Fibroblast of skin of left biceps (primary cell): ENCODE measurements at regions not wholly inside any gene's neighbourhood (a gene's known extent, or its start where the extent isn't known, plus 50 kb on each side); places are given as distances from the start of the nearest gene placed in this dataset.
A peak's percentile ranks its signal among the peaks of the same experiment; 100 is the strongest.
"Not testable (repeated sequence)": the region's sequence is repeated elsewhere in the genome, so short reads cannot be mapped to it uniquely, and the experiment has no call there.

ENCODE experiments used
- DNase-seq, 2 experiments: peaks; one replicate each; pipeline ENCODE4 v3.0.0-alpha.2; 2013; ENCODE audit warnings: low read depth in 2 of 2

GRCh38 chr9:97773091-97773490 lies 76.0 kb upstream of the XPA start:
- DNase-seq, result no peak

DNA sequence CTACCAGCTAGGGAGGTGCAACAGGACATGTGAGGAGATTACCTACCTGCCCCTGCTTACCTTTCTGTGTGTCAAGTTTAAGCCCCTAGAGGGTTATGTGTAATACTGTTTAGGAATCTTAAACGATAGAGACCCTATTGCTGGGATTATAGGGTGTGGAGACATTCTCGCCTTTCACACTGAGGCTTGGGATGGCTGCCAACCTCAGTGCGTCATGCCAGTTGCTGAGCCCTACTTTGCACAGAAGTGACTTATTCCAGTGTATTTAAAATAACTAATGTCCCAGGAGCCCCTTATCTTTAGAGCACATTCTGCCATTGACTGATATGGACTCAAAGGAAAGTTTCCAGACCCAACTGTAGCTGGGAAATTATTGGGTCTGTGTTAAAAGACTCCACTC lies 76.6 kb upstream of the XPA start:
- DNase-seq, result peak in 1 of 2 experiments; percentile 3

DNA sequence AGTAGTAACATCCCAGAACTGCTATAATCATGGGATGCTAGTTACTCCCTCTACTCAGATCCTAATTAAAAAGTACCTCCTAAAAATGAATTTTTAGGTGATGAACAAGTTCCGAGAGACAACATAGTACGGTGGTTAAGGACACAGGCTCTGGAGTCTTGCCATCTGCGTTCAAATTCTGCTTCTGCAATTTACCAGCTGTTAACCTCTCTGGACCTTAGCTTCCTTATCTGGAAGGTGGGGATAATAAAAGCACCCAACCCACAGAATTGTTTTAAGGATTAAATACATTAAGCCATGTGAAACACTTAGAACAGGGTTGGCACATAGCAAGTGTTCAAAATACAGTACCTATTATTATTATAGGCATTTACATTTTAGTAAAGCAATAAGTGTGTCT lies 77.5 kb upstream of the XPA start:
- no peak for DNase-seq

DNA sequence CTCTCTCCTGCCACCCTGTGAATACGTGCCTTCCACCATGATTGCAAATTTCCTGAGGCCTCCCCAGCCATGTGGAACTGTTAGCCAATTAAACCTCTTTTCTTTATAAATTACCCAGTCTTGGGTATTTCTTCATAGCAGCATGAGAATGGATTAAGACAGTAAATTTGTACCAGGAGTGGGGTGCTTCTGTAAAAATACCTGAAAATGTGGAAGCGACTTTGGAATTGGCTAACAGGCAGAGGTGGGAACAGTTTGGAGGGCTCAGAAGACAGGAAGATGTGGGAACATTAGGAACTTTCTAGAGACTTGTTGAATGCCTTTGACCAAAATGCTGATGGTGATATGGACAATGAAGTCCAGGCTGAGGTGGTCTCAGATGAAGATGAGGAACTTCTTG lies 74.3 kb upstream of the FOXE1 start:
- not testable (repeated sequence) for DNase-seq

- DNase-seq, result no peak
Measured at GRCh38 chr9:97779608-97780007, 73.4 kb upstream of the FOXE1 start.

DNA sequence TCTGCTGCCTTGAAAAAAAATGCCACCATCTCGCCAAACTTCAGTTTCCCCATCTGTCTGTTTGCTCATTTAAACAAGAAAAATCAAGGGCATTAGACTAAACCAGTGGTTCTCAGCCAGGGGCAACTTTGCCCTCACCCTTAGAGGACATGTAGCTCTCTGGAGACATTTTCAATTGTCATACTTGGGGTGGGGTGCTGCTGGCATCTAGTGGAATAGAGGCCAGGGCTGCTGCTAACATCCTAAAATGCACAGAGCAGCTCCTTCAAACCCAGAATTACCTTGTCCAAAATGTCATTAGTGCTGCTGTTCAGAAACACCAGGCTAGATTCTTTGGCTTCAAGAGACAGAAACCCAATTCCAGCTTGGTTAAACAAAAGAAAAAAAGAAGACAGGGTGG lies 71.1 kb upstream of the FOXE1 start:
- no peak for DNase-seq

DNA sequence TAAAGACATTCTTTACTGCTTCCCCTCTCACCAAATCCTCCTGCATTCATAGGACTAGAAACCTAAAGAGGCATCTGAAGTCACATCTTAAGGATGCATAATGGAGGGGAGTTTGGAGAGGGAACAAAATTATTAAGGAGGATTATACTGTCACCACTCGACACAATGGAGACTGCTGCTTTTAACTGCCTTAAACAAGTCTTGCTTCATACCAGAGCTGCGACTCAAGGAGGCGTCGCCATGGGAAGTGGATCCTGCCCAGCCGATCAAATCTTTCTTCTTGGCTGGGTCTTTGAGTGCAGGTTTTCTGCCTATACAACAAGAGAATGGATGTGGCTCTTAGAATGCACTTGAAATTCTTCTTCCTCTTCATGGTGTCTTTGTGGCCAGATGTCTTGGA lies 66.7 kb upstream of the FOXE1 start:
- DNase-seq, result no peak

DNA sequence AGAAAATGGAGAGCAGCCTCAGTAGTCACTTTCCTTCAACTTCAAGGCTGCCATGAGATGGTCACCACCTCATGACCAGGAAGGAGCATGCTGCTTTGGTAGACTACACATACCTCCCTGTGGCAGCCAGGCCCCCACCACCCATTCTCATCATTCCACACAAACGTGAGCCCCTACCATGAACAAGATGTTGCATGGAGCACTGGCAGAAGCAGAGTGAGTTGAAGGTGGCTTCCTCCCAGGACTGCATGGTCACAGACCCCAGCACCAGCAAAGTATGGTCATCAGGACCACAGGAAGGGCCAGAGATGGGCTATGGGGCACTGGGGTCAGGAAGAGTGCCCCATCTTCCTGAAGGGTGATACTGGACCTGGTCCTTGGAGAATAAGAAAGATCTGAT lies 65.5 kb upstream of the FOXE1 start:
- DNase-seq, result no peak

DNA sequence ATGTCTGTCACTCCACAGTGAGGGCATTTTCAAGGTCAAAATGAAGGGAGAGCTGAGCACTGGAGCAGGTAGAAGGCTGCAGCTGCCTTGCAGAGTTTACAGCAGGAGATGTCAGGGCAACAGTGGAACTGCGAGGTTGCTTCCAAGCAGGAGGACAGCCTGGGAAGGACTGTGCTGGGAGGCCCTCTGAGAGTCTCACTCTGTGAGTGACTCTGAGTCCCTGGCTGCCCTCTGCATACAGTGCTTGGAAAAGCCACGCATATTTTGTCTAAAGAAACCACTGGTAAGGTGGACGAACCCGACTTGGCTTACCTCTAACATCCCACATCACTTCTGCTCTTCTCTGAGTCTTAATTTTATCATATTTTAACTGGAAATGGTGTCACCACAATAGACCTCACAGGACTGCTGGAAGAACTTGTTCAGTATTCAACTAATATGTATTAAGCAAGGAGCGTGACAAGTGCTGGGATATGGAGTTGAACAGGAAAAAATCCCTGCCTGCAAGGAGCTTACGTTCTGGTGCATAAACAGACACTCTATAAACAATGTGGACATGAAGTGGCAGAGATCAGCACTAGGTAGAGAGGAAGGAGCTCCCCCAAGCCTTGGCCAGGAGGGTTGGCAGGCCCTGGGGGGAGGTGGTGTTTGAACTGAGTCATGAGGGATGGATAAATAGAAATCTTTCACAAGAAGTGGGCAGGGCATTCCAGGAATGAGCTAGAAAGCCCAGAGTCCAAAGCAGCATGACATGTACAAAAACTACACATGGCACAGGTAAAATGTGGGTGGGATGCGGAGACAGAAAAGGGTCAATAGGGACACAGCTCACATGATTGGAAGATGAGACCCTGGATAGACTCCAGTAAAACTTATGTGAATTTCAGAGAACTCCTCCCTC lies 64.0 kb upstream of the FOXE1 start:
- DNase-seq, result no peak

DNA sequence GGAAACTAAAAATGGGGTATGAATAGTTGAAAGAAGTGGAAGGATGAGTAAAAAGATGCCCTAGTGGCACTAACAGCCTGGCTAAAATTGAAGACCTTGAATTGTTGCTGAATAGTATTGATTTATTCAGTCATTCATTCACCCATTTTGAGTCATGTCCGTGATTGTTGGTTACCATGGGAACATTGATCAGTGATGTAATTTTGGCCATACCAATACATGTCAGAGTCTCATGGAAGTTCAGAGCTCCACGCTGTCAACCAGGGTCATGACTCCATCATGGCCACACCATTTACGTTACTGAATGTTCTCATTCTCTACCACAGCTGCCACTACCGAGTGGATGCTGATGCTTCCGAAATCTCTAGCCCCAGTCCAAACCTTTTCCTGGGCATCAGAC lies 62.5 kb upstream of the FOXE1 start:
- DNase-seq, result no peak

- no peak for DNase-seq
Measured at GRCh38 chr9:97791542-97791941, 61.5 kb upstream of the FOXE1 start.

GRCh38 chr9:97793067-97793466 lies 60.0 kb upstream of the FOXE1 start:
- no peak for DNase-seq

DNA sequence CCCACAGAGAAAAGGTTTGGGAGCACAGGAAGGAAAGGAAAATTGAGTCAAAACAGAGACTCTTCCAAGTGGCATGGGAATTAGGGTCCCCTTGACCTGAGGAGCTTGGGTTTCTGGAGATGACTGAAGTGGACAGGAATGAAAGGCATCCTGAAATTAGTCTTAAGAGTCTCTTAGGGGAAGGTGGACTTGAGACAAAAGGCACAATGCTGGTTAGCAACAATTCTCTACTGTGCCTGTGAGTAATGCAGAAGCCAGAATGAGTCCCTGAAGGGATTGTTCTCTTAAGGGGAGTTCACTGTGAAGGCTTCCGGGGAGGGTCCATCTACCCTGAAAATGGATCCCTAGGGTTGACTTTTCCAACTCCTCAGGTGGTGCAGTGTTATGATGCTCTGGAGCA lies 58.4 kb upstream of the FOXE1 start:
- no peak for DNase-seq

GRCh38 chr9:97796176-97796575 lies 56.9 kb upstream of the FOXE1 start:
- not testable (repeated sequence) for DNase-seq

- DNase-seq, result no peak
Measured at GRCh38 chr9:97801180-97801579, 51.8 kb upstream of the FOXE1 start.

DNA sequence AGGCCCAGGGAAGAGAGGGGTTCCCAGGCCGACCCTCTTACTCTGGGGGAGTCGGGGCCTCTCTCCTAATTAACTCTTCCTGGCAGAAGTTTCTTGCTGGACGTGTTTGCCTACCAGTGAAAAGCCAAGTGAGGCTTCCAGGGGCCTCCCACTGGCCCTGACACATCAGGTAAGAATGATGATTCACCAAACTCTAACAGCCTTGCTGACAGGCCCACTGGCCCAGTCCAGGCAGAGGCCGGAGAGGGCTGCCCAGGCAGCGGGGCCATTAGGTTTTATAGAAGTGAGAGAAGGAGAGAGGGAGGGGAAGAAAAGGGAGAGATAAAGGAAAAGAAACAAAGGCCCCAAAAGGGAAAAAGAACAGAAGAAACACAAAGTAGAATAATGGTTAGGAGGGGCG lies 50.8 kb upstream of the FOXE1 start:
- no peak for DNase-seq

- no peak for DNase-seq
Measured at GRCh38 chr9:97803167-97804058, 49.6 kb upstream of the FOXE1 start.
